ENCODE measurements at regions not wholly inside any gene's neighbourhood (a gene's known extent, or its start where the extent isn't known, plus 50 kb on each side); places are given as distances from the start of the nearest gene placed in this dataset.

DNA sequence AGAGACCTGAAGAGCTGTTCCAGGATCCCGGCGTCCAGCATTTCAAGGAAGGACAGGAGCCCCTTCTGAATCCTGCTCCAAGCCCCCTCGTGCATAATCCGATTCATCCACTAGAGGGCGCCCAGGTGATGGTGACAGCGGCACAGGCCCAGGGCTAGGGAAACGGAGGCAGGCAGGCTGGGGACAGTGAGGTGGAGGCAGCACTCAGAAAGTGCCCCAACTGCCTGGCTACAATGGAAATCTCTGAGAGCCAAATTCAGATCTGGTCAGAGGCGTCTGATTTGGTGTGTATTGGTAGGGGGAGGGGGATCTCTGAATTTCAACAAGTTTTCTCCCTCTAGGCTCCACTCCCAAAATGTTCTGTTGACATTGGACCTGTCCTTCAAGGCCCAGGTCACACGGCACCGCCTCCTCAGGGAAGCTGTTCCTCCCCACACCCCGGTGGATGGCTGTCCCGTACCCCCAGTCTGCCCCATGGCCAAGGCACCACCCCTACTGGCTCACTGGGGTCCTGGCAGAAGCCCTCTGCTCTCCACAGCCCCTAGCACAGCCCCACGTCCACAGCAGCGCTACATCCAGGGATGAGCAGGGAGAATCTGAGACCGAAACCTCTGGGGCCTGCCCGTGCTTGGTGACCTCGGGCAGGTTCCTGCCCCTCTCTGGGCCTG, 142.9 kb downstream of the CRYBB2 start:
- no peak overlapping the region for H3K4me3 ChIP-seq
- no peak for TF ChIP-seq EZH2 (IDR thresholded peaks at IDR 0.05)
- TF ChIP-seq POLR2AphosphoS5 (IDR thresholded peaks at IDR 0.05; ENCODE audit: borderline replicate concordance, low read depth, low read length): no peak
- no peak for TF ChIP-seq FOXP2 (optimal IDR thresholded peaks at IDR 0.05; ENCODE audit: control extremely low read depth, extremely low read length, insufficient read depth)
- no peak overlapping the region for H3K27ac ChIP-seq

DNA sequence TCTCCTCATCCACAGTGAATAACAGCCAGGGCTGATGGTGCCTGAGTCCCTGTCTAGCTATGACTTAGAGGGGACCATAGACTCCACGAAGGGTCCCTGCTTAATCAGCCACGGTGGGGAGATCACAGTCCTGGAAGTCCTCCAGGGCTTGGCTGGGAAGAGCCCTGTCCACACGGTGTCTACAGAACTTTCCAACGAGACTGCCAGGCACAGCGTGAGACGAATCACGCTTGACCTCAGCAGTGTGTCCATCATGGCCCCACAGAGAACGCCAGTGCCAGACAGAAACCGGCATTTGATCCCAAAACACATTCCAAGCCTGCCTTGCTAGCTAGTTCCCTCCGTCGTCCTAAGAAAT, 143.4 kb downstream of the CRYBB2 start:
- no peak for DNase-seq (ENCODE audit: low read depth, low spot score)
- no peak overlapping the region for H3K27ac ChIP-seq
- no peak overlapping the region for H3K4me3 ChIP-seq
- TF ChIP-seq FOXP2 (optimal IDR thresholded peaks at IDR 0.05; ENCODE audit: control extremely low read depth, extremely low read length, insufficient read depth): no peak
- no peak for TF ChIP-seq EZH2 (IDR thresholded peaks at IDR 0.05)
- TF ChIP-seq POLR2AphosphoS5 (IDR thresholded peaks at IDR 0.05; ENCODE audit: borderline replicate concordance, low read depth, low read length): no peak
- peaks cover 12% of the 10 kb centered on the region; the same call in 1 of the 2 replicates for H3K36me3 ChIP-seq (ENCODE audit: insufficient read depth, low read length)
- no peak overlapping the region for H3K9ac ChIP-seq (ENCODE audit: insufficient read length)
- H3K9me3 ChIP-seq (ENCODE audit: low read depth, low read length): no peaks in the 10 kb centered on the region

More for the DNA sequence above, 142.9 kb downstream of the CRYBB2 start:
- Histone ChIP-seq H3K36me3 (ENCODE audit: insufficient read depth, low read length) (peaks cover 17% of the 10 kb centered on the region; the same call in 1 of the 2 replicates), H3K9ac (ENCODE audit: insufficient read length) (no peak overlapping the region), H3K9me3 (ENCODE audit: low read depth, low read length) (no peaks in the 10 kb centered on the region)
- DNase-seq (ENCODE audit: low read depth, low spot score): no peak

DNA sequence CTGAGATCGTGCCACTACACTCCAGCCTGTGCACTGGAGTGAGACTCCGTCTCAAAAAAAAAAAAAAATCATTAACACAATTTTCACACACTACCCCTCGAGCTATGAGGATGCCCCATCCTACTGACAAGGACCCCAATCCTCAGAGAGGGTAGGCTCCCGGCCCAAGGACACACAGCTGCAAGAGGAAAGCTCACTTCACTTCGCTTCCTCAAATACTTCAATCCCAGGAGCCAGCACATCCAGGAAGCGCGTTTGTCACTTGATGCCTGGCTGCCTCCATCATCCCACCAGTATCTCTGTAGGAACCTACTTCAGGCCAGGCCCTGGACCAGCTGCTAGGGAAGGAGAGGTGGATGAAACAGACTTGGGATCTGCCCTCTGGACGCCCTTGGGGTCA, 144.0 kb downstream of the CRYBB2 start:
- no peaks in the 10 kb centered on the region for H3K9me3 ChIP-seq (ENCODE audit: low read depth, low read length)
- H3K4me3 ChIP-seq: no peak overlapping the region
- DNase-seq (ENCODE audit: low read depth, low spot score): no peak
- no peak for TF ChIP-seq POLR2AphosphoS5 (IDR thresholded peaks at IDR 0.05; ENCODE audit: borderline replicate concordance, low read depth, low read length)
- no peak for TF ChIP-seq FOXP2 (optimal IDR thresholded peaks at IDR 0.05; ENCODE audit: control extremely low read depth, extremely low read length, insufficient read depth)
- TF ChIP-seq EZH2 (IDR thresholded peaks at IDR 0.05): no peak
- peaks cover 12% of the 10 kb centered on the region; the same call in 1 of the 2 replicates for H3K36me3 ChIP-seq (ENCODE audit: insufficient read depth, low read length)
- no peak overlapping the region for H3K27ac ChIP-seq
- no peak overlapping the region for H3K9ac ChIP-seq (ENCODE audit: insufficient read length)

- H3K27ac ChIP-seq: no peak overlapping the region
- no peak overlapping the region for H3K4me3 ChIP-seq
- no peaks in the 10 kb centered on the region for H3K9me3 ChIP-seq (ENCODE audit: low read depth, low read length)
- no peak for TF ChIP-seq EZH2 (IDR thresholded peaks at IDR 0.05)
- TF ChIP-seq POLR2AphosphoS5 (IDR thresholded peaks at IDR 0.05; ENCODE audit: borderline replicate concordance, low read depth, low read length): no peak
- no peak for TF ChIP-seq FOXP2 (optimal IDR thresholded peaks at IDR 0.05; ENCODE audit: control extremely low read depth, extremely low read length, insufficient read depth)
- H3K9ac ChIP-seq (ENCODE audit: insufficient read length): no peak overlapping the region
- H3K36me3 ChIP-seq (ENCODE audit: insufficient read depth, low read length): peaks cover 11% of the 10 kb centered on the region; the same call in 1 of the 2 replicates
- no peak for DNase-seq (ENCODE audit: low read depth, low spot score)
These were observed 144.8 kb downstream of the CRYBB2 start for GRCh38 chr22:25364281-25364680.

- no peak overlapping the region for H3K27ac ChIP-seq
- no peak for DNase-seq (ENCODE audit: low read depth, low spot score)
- H3K4me3 ChIP-seq: no peak overlapping the region
- TF ChIP-seq EZH2 (IDR thresholded peaks at IDR 0.05) (no peak), FOXP2 (optimal IDR thresholded peaks at IDR 0.05; ENCODE audit: control extremely low read depth, extremely low read length, insufficient read depth) (no peak), POLR2AphosphoS5 (IDR thresholded peaks at IDR 0.05; ENCODE audit: borderline replicate concordance, low read depth, low read length) (no peak)
- no peak overlapping the region for H3K9ac ChIP-seq (ENCODE audit: insufficient read length)
- peaks cover 5% of the 10 kb centered on the region; the same call in 1 of the 2 replicates for H3K36me3 ChIP-seq (ENCODE audit: insufficient read depth, low read length)
- H3K9me3 ChIP-seq (ENCODE audit: low read depth, low read length): no peaks in the 10 kb centered on the region
These were observed 145.3 kb downstream of the CRYBB2 start for GRCh38 chr22:25364736-25365241.

DNA sequence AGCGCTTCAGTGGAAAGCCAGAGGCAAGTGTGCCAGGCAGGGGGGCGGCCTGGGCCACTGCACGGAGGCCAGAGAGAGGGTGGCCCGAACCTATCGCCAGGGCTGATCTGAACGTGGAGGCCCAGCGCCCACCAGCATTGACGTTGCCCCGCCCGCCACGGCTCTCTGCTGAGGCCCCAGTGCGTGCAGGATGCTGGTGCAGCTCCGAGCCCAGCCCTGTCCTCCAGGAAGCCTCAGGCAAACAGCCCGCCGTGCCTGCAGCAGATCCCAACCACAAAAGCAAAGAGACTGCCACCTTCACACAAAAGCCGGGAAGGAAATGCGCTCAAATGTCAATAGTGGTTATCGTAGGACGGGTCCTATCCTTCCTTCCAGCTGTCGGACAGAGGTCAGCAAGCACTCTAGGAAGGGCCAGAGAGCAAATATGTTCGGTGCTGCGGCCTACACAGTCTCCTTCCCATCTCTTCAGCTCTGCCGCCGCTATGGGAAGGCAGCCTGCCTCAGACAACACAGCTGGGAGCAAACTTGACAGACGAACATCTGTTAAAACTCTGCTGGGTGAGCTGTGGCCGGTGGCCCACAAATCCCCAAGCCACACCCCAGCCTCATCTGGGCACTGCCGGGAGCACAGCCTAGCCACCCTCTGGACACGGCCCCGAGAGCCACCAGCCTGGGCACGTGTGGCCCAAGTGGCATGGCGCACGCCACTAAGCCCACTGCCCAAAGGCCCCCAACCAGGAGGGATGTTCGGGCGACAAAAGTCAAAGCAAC, 146.2 kb downstream of the CRYBB2 start:
- TF ChIP-seq FOXP2 (optimal IDR thresholded peaks at IDR 0.05; ENCODE audit: control extremely low read depth, extremely low read length, insufficient read depth): no peak
- no peak for TF ChIP-seq POLR2AphosphoS5 (IDR thresholded peaks at IDR 0.05; ENCODE audit: borderline replicate concordance, low read depth, low read length)
- no peak for TF ChIP-seq EZH2 (IDR thresholded peaks at IDR 0.05)
- Histone ChIP-seq H3K36me3 (ENCODE audit: insufficient read depth, low read length) (no peaks in the 10 kb centered on the region; the same call in 1 of the 2 replicates), H3K9ac (ENCODE audit: insufficient read length) (no peak overlapping the region), H3K4me3 (no peak overlapping the region), H3K9me3 (ENCODE audit: low read depth, low read length) (no peaks in the 10 kb centered on the region), H3K27ac (no peak overlapping the region)
- DNase-seq (ENCODE audit: low read depth, low spot score): no peak

DNA sequence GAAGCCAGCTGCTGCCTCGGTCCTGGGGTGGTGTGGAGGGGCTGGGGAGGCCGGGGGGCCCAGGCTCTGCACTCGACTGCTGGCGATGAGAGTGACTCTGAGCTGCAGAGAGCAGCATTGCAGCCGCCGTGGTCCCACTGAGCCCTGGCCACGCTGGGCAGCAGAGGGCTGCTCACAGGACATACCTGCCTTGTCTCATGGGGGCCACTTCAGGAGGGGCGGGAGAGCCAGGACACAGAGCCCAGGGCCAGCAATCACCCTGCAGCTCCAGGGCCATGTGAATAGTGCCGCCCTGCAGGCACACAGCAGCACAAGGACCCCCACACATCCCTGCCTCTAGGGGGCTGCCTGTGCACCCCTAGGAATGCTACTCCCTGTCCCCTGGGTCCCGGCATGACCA, 147.0 kb downstream of the CRYBB2 start:
- TF ChIP-seq FOXP2 (optimal IDR thresholded peaks at IDR 0.05; ENCODE audit: control extremely low read depth, extremely low read length, insufficient read depth) (no peak), EZH2 (IDR thresholded peaks at IDR 0.05) (no peak), POLR2AphosphoS5 (IDR thresholded peaks at IDR 0.05; ENCODE audit: borderline replicate concordance, low read depth, low read length) (no peak)
- no peaks in the 10 kb centered on the region for H3K9me3 ChIP-seq (ENCODE audit: low read depth, low read length)
- H3K27ac ChIP-seq: no peak overlapping the region
- H3K9ac ChIP-seq (ENCODE audit: insufficient read length): no peak overlapping the region
- no peak overlapping the region for H3K4me3 ChIP-seq
- no peaks in the 10 kb centered on the region for H3K36me3 ChIP-seq (ENCODE audit: insufficient read depth, low read length)
- no peak for DNase-seq (ENCODE audit: low read depth, low spot score)

DNA sequence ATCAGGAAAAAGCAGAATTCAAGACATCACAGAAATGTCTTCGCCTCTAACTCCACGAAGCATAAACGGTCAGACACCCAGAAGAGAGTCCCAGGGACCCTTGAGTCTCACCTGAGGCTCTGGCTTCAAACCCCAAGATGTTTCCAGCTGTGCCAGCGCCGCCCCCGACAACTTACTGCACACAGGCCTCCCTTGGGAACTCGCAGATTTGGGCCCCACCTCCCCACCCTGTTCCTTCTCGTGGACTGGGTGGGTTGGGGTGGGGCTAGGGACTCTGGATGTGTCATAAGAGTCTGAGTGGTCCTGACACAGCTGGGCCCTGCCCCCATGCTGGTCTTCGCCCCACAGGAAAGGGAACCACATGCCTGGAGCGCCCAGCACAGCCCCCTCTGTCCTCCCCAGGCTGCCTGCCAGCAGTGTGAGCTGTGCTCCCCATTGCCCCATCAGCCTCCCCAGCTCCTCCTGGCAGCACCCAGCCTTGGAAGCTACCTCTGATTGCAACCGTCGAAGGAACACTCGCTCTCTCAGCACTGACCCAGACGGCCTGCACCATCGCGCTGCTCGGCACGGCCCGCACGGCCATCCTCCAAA, 147.5 kb downstream of the CRYBB2 start:
- Histone ChIP-seq H3K4me3 (no peak overlapping the region), H3K36me3 (ENCODE audit: insufficient read depth, low read length) (no peaks in the 10 kb centered on the region), H3K9me3 (ENCODE audit: low read depth, low read length) (no peaks in the 10 kb centered on the region), H3K9ac (ENCODE audit: insufficient read length) (no peak overlapping the region), H3K27ac (no peak overlapping the region)
- no peak for DNase-seq (ENCODE audit: low read depth, low spot score)
- no peak for TF ChIP-seq FOXP2 (optimal IDR thresholded peaks at IDR 0.05; ENCODE audit: control extremely low read depth, extremely low read length, insufficient read depth)
- TF ChIP-seq EZH2 (IDR thresholded peaks at IDR 0.05): no peak
- TF ChIP-seq POLR2AphosphoS5 (IDR thresholded peaks at IDR 0.05; ENCODE audit: borderline replicate concordance, low read depth, low read length): no peak
